ENCODE measurements at regions not wholly inside any gene's neighbourhood (a gene's known extent, or its start where the extent isn't known, plus 50 kb on each side); places are given as distances from the start of the nearest gene placed in this dataset.

DNA sequence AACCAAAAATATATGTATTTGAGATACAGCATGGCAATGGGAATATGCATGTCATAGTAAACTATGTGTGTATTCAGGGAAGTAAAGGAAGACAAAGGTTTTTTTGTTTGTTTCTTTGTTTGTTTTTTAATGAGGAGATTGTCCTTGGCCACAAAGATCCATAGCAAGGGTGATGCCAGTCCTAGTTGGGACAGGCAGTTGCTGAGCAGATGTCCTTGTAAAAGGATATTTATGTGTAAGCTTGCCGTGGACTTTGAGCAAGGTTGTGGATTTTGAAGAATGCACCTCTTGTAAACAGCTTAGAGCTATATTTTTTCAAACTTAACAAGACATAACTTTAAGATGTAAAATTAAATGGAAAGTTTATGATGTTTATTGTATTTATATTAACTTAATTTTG, 69.9 kb upstream of the GABRE start:
- TF ChIP-seq, protein P1, sequence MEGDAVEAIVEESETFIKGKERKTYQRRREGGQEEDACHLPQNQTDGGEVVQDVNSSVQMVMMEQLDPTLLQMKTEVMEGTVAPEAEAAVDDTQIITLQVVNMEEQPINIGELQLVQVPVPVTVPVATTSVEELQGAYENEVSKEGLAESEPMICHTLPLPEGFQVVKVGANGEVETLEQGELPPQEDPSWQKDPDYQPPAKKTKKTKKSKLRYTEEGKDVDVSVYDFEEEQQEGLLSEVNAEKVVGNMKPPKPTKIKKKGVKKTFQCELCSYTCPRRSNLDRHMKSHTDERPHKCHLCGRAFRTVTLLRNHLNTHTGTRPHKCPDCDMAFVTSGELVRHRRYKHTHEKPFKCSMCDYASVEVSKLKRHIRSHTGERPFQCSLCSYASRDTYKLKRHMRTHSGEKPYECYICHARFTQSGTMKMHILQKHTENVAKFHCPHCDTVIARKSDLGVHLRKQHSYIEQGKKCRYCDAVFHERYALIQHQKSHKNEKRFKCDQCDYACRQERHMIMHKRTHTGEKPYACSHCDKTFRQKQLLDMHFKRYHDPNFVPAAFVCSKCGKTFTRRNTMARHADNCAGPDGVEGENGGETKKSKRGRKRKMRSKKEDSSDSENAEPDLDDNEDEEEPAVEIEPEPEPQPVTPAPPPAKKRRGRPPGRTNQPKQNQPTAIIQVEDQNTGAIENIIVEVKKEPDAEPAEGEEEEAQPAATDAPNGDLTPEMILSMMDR (conservative IDR thresholded peaks at IDR 0.05; ENCODE audit: low read depth, low read length) = no peak
- TF ChIP-seq EZH2 (IDR thresholded peaks at IDR 0.05; ENCODE audit: low read length, unreplicated experiment) = no peak
- TF ChIP-seq EZH2phosphoT487 (IDR thresholded peaks at IDR 0.05; ENCODE audit: borderline replicate concordance, low read length) = no peak

All from PC-3 (cell line).